T follicular helper cell (primary cell): ENCODE measurements at regions not wholly inside any gene's neighbourhood (a gene's known extent, or its start where the extent isn't known, plus 50 kb on each side); places are given as distances from the start of the nearest gene placed in this dataset.
"Not testable (repeated sequence)": the region's sequence is repeated elsewhere in the genome, so short reads cannot be mapped to it uniquely, and the experiment has no call there.

ENCODE experiments used
- DNase-seq: peaks from one replicate; pipeline ENCODE4 v3.0.0-alpha.2; 2020; ENCODE audit warnings: low read depth

DNA sequence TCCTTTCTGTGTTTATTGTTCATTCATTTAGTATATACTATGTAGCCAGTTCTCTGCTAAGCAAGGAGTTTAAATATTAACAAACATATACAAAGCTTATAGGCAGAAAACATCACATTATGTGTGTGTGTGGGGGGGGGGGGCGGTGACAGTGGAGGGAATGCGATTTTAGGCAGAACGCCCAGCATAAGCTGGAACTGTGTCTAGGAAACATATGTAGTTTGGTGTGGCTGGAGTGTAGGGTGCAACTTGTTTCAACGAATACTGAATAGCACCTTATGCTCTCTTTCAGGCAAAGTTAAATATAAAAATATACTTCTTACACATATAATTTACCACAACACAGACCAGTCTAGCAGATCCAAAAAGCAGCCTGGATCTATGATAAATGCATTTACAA, 980.6 kb downstream of the SLC6A15 start:
- no peak for DNase-seq

DNA sequence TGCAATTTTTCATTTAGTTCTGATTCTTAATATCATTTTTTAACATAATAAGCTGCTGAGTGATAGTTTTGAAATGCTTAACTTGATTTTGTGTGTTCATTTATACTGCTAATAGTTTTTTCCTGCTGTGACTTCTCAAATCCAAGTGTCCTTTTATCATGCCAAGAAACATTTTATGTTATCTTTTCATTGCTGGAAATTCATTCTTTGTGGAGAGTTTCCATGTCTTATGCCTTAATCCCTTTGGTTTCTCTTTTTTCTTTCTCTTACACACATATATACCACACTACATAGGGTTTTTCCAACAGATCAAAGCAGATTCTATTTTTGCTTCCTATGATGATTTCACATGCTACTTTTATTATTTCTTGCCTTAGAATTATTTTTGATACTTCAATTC, 981.1 kb downstream of the SLC6A15 start:
- DNase-seq, result no peak

DNA sequence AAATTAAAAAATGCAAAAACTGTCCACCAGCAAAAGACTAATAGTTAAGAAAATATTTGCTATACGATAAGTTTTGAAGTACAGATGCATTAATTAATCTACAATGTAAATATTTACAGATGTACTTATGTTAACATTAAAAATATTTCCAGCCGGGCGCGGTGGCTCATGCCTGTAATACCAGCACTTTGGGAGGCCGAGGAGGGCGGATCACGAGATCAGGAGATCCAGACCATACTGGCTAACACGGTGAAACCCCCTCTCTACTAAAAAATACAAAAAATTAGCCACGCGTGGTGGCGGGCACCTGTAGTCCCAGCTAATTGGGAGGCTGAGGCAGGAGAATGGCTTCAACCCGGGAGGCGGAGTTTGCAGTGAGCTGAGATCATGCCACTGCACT, 982.8 kb downstream of the SLC6A15 start:
- DNase-seq, result not testable (repeated sequence)

DNA sequence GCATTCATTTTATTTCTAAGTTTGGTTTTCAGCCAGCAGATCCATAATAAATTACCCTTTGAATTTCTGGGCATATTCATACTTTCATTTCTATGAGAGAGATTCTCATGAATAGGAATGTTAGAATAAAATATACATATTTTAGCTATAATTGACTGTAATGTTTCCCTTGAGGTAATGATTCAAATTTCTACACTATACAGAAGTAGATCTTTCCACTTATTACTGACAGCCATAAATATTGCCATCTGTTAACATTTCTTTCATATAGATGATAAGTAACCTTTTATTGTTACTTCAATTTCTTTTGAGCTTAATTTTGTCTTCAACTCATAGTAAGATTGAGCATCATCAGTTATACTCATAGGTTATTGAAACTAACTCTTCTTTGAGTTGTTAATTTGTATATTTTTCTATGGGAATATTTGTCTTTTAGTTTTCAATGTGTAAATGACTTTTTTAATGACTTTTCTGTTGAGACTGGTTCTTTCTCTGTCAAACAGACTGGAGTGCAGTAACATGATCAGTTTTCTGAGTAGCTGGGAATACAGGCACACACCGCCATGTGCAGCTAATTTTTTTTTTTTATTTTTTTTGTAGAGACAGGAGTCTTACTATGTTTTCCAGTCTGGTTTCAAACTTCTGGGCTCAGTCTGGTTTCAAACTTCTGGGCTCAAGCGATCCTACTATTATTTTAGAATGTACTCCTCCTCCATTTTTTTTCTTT, 991.6 kb downstream of the SLC6A15 start:
- DNase-seq, result no peak

DNA sequence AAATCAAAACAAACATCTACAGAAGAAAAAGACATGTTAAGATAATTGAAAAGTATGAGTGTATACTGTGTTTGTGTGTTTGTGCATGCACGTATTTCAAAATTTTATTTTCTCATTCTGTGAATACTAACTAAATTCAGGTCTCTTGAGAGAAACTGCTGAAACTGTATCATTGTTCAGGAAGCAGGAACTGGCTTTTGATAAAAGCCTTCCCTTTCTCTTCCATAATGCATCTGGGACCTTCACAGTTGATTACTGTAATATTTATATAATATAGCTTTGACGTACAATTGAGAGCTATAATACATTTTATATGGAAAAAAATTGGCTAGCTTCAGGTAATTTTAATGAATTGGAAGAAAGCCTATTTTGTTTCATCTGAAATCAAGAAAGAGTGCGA, 993.5 kb downstream of the SLC6A15 start:
- no peak for DNase-seq

DNA sequence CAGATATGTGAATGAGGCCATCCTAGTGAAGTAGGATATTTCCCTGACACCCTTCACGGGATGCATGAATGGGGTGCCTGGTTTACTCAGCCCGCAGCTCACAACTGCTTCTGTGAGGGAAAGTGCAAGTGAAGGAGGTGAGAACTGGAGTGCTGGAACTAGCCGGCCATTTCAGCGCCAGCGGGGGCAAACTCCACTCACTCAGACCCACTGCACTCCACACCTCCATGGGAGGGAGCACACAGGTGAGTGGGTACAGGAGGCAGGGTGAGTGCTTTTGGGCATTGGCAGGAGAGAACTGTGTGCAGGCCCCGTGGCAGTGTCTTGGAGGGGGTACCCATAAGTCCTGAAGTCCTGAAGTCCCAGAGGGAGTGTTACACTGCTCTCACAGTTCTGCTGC, 1008.4 kb downstream of the SLC6A15 start:
- DNase-seq, result no peak

DNA sequence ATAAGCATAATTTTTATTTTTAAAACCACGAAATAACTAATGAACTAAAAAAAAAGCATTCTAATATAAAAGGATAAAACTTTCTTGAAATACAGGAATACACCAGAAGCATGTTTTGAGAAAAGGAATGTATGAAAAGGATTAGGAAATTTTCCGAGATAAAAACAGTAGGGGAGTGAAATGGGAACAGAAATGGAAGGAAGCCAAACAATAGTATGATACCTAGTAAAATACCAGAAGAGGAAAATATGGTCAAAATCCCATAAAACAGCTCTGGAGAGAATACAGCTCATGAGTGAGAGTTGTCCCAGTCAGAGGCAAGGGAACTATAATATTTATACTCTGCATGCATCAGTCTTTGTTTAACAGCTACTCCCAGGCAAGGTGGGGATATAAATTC, 1016.2 kb downstream of the SLC6A15 start:
- no peak for DNase-seq

DNA sequence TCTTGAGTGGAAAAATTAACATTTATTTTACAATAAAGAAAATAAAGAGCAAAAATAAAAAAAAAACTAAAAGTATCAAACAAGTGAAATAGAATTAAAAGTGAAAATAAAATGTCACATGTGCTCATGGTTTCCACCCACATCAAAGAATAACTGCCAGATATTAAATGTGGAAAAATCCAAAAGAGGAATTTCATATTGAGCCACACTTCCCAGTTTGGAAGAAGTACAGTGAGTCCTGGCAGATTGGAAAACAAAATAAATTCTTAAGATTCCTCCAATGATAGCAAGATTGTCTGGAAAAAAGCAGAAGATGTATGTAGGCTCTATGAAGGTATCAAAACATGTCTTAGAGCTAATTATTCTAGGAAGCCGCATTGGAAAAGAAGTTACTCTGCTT, 1019.5 kb downstream of the SLC6A15 start:
- no peak for DNase-seq

DNA sequence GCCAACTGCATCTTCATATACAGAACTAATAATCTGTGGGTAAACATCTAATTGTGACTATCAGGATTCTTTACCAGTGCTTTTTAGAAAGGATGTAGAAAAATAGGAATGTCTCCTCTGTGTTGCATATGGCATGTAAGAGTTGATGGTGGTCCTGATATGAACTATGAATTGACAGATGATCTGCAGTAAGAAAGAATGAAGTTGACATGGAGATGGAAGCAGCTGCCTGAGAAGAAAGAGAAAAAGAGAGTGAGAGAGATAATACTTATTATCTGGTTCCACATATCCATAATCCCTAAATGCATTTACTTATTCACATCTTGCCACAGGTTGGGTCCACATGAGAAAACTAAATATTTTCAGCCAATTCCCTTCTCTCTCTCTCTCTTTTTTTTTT, 1022.9 kb downstream of the SLC6A15 start:
- DNase-seq, result no peak

DNA sequence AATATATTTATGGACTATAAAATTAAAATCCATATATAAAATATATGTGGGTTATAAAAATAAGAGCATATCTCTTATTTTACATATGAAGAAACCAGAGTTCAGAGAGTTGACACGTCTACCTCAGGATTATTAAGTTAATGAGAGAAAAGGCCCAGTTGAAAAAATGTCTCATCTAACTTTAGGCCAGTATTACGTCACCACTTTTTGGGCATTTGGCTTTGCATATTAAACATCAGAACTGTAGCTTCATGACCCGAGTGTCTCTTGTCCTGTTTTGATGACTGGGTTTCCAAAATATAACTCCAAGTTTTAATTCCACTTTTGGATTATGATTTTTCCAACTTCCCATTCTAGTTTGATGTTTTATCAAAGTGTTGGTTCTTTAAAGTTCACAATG, 1026.1 kb downstream of the SLC6A15 start:
- DNase-seq, result no peak

DNA sequence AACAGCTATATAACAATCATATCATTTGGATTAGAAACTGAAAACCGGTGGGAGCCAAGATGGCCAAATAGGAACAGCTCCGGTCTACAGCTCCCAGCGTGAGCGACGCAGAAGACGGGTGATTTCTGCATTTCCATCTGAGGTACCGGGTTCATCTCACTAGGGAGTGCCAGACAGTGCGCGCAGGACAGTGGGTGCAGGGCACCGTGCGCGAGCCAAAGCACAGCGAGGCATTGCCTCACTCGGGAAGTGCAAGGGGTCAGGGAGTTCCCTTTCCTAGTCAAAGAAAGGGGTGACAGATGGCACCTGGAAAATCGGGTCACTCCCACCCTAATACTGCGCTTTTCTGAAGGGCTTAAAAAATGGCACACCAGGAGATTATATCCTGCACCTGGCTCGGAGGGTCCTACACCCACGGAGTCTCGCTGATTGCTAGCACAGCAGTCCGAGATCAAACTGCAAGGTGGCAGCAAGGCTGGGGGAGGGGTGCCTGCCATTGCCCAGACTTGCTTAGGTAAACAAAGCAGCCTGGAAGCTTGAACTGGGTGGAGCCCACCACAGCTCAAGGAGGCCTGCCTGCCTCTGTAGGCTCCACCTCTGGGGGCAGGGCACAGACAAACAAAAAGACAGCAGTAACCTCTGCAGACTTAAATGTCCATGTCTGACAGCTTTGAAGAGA, 1041.5 kb downstream of the SLC6A15 start:
- not testable (repeated sequence) for DNase-seq

DNA sequence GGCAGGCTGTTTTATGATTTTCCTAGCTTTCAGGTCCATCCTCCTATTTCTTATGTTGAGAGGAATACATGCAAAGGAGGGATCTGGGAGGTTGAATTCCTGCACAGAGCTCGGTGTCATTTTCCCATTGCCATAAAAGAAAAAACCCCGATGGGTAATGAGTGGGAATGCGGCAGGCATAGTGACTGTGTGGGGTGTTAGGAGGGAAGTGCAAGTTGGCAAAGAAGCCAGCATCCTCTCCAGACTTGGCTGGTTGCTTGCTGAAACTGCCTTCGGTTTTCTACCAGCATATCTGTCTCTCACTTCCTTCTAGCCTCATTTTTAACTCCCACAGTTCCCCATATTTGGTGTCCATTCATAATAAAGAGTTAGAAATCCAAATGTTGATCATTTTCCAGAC, 1046.1 kb downstream of the SLC6A15 start:
- no peak for DNase-seq

DNA sequence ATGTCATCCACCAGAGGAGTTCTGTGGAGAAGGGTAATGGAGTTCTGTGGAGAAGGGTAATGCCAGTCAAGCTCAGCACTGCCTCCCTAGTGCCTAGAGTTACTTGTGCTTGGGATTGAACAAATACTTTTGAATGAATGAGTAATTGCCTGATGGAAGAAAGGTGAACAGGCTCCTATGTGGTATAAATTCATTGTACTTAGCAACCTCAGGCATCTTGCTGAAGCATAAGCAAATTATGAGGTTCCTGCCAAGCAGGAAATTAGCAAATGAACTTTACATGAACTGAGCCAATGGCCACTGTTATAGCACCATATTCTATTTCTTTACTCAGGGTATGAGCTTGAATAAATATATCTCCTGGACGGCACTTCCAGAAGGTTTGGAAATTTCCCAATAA, 1047.2 kb downstream of the SLC6A15 start:
- no peak for DNase-seq

DNA sequence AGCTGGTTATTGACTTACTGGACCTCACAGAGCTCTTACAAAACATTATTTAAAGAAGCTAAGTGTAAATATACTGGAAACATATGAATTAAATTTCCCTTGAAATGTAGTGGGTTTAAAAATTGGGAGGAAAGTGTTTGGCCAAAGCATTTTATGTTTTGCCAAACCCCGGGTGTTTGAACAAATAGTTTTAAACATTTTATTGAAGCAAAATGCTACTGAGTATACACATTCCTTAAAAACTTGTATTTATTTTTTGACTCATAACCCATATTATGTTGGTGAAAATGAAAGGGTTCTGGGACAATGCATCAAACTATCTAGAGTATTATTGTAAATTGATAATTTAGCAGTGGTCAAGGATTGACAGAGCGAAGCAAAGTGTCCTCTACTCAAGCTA, 1048.5 kb downstream of the SLC6A15 start:
- no peak for DNase-seq

DNA sequence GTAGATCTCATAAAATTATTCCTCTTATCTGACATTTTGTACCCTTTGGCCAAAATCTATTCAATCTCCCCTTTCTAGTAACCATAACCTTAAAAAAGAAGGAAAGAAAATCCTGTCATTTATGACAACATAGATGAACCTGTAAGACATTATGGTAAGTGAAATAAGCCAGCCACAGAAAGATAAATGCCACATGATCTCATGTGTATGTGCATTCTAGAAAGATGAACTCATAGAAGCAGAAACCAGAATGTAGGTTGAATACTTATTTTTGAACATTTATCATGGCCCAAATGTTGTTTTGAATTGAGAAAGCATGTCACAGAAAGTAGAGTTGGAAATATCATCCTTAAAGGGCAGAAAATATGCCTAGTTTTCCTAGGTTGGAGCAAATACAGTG, 1053.6 kb downstream of the SLC6A15 start:
- DNase-seq, result no peak

DNA sequence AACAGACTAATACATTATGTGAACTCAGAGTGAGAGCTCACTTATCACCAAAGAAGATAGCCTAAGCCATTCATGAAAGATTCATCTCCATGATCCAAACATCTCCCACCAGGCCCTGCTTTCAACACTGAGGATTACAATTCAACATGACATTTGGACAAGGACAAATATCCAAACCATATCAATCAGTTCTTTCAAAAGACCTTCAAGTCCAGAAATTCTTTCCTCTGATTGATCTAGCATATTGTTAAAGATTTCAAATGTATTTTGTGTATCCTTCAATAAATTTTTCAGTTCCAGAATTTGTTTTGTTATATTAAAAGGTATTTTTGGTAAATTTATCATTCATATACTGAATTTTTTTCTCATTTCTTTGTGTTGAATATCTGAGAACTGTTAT, 1055.8 kb downstream of the SLC6A15 start:
- no peak for DNase-seq

DNA sequence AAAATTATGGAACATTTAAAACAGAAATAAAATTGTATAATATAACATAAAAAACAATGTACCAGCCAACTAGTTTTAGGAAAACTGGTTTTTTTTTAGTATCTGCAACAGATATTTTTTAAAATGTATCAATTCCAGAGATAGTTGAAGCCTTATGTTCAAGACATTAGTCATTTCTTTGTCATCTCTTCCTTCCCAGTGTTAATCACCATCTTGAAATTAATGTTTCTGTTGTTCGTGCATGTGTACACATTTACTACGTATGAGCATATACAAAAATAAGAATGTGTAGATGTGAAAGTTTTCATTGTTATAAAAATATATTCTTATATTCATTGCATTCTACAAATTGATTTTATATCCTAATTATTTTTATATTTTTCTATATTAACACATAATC, 1062.1 kb downstream of the SLC6A15 start:
- no peak for DNase-seq

DNA sequence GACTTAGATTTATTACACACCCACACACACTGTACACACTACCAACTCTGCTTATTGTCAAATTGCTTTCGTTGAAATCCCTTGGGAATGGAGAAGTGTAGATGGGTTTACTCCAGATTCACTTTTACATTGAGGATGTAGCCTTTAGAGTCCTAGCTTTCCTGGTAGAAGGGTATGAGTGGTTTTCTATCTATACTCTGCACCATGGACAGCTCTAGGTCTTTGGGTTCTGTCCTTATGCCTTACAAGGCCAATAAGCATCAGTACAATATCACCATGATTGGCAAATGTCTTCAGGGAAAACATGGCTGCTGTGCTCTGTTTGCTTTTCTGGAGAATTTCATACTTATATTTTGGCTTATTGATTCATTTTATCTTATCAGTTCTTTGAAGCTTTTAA, 1063.9 kb downstream of the SLC6A15 start:
- no peak for DNase-seq

DNA sequence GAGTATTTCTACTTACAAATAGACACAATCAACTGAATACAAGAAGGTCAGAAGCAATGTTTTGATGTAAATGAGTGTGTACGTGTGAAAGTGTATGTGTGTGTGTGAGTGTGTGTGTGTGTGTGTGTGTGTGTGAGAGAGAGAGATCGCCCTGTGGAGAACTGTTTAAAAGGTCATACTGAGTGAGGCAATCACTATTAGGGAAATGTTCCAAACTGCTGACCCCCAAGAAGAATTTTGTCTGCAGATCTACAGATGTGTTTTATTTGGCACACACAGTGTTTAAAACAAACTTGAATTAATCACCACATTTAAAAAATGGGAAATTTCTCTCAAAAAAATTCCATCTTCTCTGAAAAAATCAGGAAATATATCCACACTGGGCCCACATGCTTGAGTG, 1069.1 kb downstream of the SLC6A15 start:
- no peak for DNase-seq

DNA sequence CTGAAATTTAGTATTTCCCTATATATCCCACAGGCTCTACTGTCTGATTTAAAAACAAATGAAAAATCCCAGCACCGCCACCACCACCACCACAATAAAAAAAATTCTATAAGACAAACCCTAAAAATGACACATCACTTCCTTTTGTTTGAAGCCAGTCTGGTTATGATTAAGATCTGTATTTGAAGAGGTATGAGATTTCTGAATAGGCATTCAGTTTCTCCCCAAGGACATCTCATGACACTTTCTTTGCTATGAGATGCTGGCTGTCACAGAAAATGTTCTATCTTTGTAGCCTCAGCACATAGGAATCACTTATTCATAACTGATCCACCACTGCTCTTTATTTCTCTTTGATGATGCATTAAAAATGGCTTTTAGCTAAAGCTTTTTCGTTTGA, 1071.0 kb downstream of the SLC6A15 start:
- no peak for DNase-seq

DNA sequence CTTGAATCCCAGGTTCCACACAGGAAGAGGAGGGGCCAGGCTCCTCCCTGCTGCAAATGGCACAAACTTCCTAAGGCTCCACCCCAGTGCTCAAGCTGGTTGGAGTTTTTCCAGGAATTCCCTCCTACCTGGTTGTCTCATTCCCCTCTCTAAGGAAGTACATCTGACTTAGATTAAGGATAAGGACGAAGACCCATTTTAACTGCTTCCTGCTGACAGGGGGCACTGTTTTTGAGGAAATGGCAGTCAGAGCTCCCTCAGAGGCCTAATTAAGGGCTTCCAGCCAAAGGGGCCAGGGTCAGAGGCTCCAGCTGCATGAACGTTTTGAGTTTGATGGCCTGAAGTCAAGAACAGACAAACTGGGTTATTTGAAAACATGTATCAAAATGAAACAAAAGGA, 1084.7 kb downstream of the SLC6A15 start:
- no peak for DNase-seq

DNA sequence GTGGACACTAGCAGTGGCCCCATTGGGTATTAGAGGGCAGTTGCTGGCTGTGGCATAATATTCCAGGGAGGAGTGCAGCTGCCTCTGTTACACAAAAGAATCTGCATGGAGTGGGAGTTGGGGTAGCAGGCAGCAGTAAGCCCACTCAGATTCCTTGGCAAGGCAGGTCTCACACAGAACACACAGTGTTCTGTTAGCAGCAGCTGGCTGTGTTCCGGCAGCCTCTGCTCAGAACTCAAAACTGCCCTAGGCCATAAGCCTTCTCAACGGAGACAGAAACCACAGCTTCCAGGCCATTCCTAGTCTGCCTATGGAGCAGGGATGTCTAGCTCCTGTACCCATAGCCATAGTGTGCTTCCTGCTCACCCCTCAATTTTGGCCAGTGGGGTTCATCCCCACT, 1085.4 kb downstream of the SLC6A15 start:
- no peak for DNase-seq

DNA sequence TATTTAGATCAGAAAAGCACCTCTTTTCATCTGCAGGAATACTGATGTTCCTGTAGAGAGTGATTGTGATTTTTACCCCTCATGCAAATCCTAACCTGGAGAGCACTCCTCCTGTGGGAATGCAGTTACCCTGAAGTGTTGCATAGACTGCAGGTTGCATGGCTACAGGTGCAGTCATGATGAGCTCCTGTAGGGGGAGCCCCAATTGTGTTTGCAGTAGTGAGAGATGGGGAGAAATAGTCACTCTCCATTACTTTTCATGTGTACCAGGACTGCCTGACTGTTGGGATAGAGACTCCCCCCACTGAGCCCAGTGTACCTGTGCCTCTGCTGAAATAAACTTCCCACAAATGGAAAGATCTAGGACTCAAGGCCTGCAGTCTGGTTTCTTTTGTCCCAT, 1086.5 kb downstream of the SLC6A15 start:
- no peak for DNase-seq
